Gastrocnemius medialis (tissue), 4 donors: ENCODE measurements at regions not wholly inside any gene's neighbourhood (a gene's known extent, or its start where the extent isn't known, plus 50 kb on each side); places are given as distances from the start of the nearest gene placed in this dataset.

ENCODE experiments used
- ATAC-seq, 2 donors: fragments of 150-250 bp; one replicate each; pipeline ENCODE4 v1.9.1; 2016
- DNase-seq, 2 donors: peaks; one replicate each; pipeline ENCODE4 v3.0.0-alpha.2; 2019
- H3K27ac ChIP-seq, 4 donors: fragments of 200-600 bp; sonication (generic); 1 replicate in 1 of 4; 2 replicates in 3 of 4; pipeline ENCODE4 v1.5.1; 2016 to 2018; ENCODE audit warnings: mild to moderate bottlenecking in 2 of 4, moderate library complexity in 1 of 4
- H3K27me3 ChIP-seq, 3 donors: fragments of 200-600 bp; sonication (generic) in 2 of 3; 1 replicate in 1 of 3; 2 replicates in 2 of 3; pipeline versions ENCODE4 v1.5.1 to v1.6.0; 2016 to 2019; ENCODE audit warnings: mild to moderate bottlenecking in 1 of 3, moderate library complexity in 1 of 3
- H3K36me3 ChIP-seq, 2 donors: fragments of 200-600 bp; sonication (generic) in 1 of 2; one replicate each; pipeline ENCODE4 v1.5.1; 2017 to 2018
- H3K4me1 ChIP-seq, 2 donors: fragments of 200-600 bp; sonication (generic) in 1 of 2; one replicate each; pipeline ENCODE4 v1.5.1; 2016 to 2017; ENCODE audit warnings: mild to moderate bottlenecking in 2 of 2
- H3K4me3 ChIP-seq, 4 donors: fragments of 200-600 bp; sonication (generic) in 3 of 4; 1 replicate in 1 of 4; 2 replicates in 3 of 4; pipeline ENCODE4 v1.5.1; 2016 to 2019; ENCODE audit warnings: mild to moderate bottlenecking in 2 of 4
- H3K9me3 ChIP-seq, 3 donors: fragments of 200-600 bp; sonication (generic) in 2 of 3; 1 replicate in 1 of 3; 2 replicates in 2 of 3; pipeline ENCODE4 v1.5.1; 2016 to 2019
- POLR2A ChIP-seq, 2 donors: fragments of 450-650 bp; IDR thresholded peaks; one replicate each; pipeline ENCODE4 v1.6.1; 2017; ENCODE audit warnings: antibody characterized with exemption in 2 of 2, mild to moderate bottlenecking in 2 of 2, moderate library complexity in 2 of 2
- in situ Hi-C, 4 donors: fragments of 200-750 bp; cut with MboI; loops; one replicate each; pipeline versions ENCODE4 v1.15.0 to v1.8.0; 2017; ENCODE audit warnings: low sequenced_read_pairs in 4 of 4
- intact Hi-C: fragments of 100-400 bp; cut with DNase I; formaldehyde crosslinking; loops from one replicate; pipeline ENCODE4 v1.15.1; 2023; ENCODE audit warnings: low total_unique reads
- TF ChIP-seq, protein P1 (sequence below), 5 experiments: fragments of 450-650 bp in 3 of 5; fragments of 200-600 bp in 2 of 5; sonication (generic) in 2 of 5; IDR thresholded peaks in 4 of 5; conservative IDR thresholded peaks in 1 of 5; 1 replicate in 4 of 5; 2 replicates in 1 of 5; pipeline ENCODE4 v1.5.1; 2016 to 2019; ENCODE audit warnings: antibody characterized with exemption in 5 of 5, mild to moderate bottlenecking in 3 of 5, moderate library complexity in 3 of 5

DNA sequence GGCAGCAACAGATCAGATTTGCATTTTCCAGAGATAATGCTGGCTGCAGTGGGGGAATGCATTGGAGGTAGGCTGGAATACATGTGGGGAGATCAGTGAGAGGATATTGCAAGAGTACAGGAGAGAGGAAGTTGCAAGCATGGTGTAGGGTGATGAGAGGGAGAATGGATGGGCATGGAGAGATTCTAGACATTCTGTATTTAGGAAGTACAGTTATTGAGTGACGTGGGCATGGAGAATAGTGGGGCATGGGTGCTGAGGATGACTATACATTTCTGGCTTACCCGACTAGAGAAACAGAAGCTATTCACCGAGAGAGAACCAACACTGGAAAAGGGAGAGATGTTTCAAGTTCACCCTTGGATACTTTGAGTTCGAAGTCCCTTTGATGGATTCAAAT is 116.9 kb upstream of the SVIL start:
- H3K9me3 ChIP-seq = no peaks in the 10 kb centered on the region
- H3K36me3 ChIP-seq = no peaks in the 10 kb centered on the region
- H3K27me3 ChIP-seq = no peaks in the 10 kb centered on the region
- peaks cover under 1 to 6% of the 10 kb centered on the region in 2 donors for H3K4me1 ChIP-seq
- DNase-seq (no peak), ATAC-seq (no peak)
- in situ Hi-C loops (no loop called here), intact Hi-C loops (no loop called here)
- TF ChIP-seq POLR2A (IDR thresholded peaks at IDR 0.05) = no peak
- TF ChIP-seq, protein P1, sequence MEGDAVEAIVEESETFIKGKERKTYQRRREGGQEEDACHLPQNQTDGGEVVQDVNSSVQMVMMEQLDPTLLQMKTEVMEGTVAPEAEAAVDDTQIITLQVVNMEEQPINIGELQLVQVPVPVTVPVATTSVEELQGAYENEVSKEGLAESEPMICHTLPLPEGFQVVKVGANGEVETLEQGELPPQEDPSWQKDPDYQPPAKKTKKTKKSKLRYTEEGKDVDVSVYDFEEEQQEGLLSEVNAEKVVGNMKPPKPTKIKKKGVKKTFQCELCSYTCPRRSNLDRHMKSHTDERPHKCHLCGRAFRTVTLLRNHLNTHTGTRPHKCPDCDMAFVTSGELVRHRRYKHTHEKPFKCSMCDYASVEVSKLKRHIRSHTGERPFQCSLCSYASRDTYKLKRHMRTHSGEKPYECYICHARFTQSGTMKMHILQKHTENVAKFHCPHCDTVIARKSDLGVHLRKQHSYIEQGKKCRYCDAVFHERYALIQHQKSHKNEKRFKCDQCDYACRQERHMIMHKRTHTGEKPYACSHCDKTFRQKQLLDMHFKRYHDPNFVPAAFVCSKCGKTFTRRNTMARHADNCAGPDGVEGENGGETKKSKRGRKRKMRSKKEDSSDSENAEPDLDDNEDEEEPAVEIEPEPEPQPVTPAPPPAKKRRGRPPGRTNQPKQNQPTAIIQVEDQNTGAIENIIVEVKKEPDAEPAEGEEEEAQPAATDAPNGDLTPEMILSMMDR (IDR thresholded peaks at IDR 0.05 in 4 of 5, conservative IDR thresholded peaks at IDR 0.05 in 1 of 5) = no peak
- no peak overlapping the region for H3K4me3 ChIP-seq
- no peak overlapping the region for H3K27ac ChIP-seq

DNA sequence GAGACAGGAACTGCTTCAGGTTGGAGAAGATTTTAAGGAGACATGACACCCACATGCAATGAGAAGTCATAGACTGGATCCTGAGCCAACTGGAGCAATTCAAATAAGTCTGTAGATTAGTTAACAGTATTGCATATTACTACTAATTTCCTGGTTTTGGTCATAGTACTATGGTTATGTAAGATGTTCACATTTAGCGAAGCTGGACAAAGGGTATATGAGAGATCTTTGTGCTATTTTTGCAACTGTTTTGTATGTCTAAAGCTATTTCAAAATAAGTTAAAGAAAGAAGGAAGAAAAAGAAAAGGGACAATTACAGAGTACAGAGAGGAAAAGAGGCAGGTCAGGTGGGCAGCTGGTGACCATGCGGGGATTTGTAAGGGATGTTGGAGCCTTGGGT is 116.5 kb upstream of the SVIL start:
- intact Hi-C loops (no loop called here), in situ Hi-C loops (no loop called here)
- no peak for TF ChIP-seq POLR2A (IDR thresholded peaks at IDR 0.05)
- TF ChIP-seq, protein P1 (IDR thresholded peaks at IDR 0.05 in 4 of 5, conservative IDR thresholded peaks at IDR 0.05 in 1 of 5) = no peak
- H3K4me1 ChIP-seq = peaks cover 5 to 10% of the 10 kb centered on the region in 2 donors
- H3K27ac ChIP-seq = no peak overlapping the region
- no peak overlapping the region for H3K4me3 ChIP-seq
- ATAC-seq (no peak), DNase-seq (no peak)
- no peaks in the 10 kb centered on the region for H3K9me3 ChIP-seq
- H3K36me3 ChIP-seq = no peaks in the 10 kb centered on the region
- no peaks in the 10 kb centered on the region for H3K27me3 ChIP-seq

DNA sequence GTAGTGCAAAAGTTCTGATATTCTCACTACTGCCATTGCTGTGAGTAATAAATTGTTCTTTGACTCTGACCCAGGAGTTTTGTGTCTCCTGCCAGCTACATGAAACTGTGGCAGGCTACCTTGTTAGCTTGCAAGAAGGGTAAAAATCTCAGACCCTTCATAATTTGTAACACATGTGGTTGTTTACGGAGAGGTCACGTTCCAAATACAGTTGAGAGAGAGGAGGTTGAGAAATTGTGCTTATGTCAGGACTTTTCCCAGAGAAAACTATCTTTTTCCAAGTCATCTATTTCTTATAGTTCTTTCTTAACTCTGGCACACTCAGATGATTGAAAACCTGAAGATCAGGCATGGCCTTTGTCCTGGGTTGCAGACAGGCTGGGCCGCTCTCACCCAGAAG is 114.4 kb upstream of the SVIL start:
- no peak for TF ChIP-seq POLR2A (IDR thresholded peaks at IDR 0.05)
- TF ChIP-seq, protein P1 (IDR thresholded peaks at IDR 0.05 in 4 of 5, conservative IDR thresholded peaks at IDR 0.05 in 1 of 5) = no peak
- H3K4me3 ChIP-seq = no peak overlapping the region
- intact Hi-C loops = no loop called here
- peaks cover 10 to 15% of the 10 kb centered on the region in 2 donors for H3K4me1 ChIP-seq
- no peaks in the 10 kb centered on the region for H3K27me3 ChIP-seq
- ATAC-seq = no peak
- no peak for DNase-seq
- no peaks in the 10 kb centered on the region for H3K9me3 ChIP-seq
- in situ Hi-C loops = loop anchor here in 1 of 4 donors (10.0 kb wide), 1 partner anchor 106 kb away; no protein-coding TSS in a partner anchor
- H3K27ac ChIP-seq = no peak overlapping the region
- no peaks in the 10 kb centered on the region for H3K36me3 ChIP-seq

DNA sequence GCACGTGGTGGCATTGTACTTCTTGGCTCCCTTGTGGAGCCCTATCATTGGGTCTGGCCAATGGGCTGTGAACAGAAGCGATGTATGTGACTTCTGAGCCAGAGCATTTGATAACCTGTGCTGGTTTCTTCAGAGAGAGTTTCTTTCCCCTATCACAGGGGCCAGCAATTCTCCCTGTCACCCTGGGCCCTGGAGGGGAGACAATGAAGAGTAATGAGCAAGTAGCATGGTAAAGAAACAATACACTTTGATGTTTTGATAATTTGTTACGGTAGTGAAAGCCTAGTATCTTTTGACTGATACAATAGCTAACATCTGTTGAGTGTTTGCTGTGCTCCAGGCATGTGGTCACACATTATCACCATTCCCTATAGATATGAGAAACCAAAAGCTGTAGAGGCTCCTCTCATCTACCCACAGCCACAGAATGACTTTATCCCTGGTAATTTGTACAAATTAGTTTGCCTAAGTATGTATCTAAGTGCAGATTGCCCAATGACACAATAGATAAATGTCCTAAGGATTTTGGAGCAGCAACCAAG is 113.4 kb upstream of the SVIL start:
- in situ Hi-C loops = loop anchor here in 1 of 4 donors (10.0 kb wide), 1 partner anchor 107 kb away; no protein-coding TSS in a partner anchor

More for the DNA sequence above, 113.4 kb upstream of the SVIL start:
- Histone ChIP-seq H3K4me1 (peaks cover 10 to 13% of the 10 kb centered on the region in 2 donors), H3K4me3 (no peak overlapping the region), H3K9me3 (no peaks in the 10 kb centered on the region), H3K27me3 (no peaks in the 10 kb centered on the region), H3K36me3 (no peaks in the 10 kb centered on the region), H3K27ac (no peak overlapping the region)
- no peak for ATAC-seq
- TF ChIP-seq, protein P1 (IDR thresholded peaks at IDR 0.05 in 4 of 5, conservative IDR thresholded peaks at IDR 0.05 in 1 of 5) = no peak
- no peak for TF ChIP-seq POLR2A (IDR thresholded peaks at IDR 0.05)
- intact Hi-C loops = no loop called here
- no peak for DNase-seq
